IMR-90 (cell line): ENCODE measurements at regions not wholly inside any gene's neighbourhood (a gene's known extent, or its start where the extent isn't known, plus 50 kb on each side); places are given as distances from the start of the nearest gene placed in this dataset.

Source experiments
- ATAC-seq: fragments of 200-7000 bp; cut with Tn5 transposase; 2 replicates; pipeline ENCODE4 v1.9.1; 2020; ENCODE audit warnings: low read depth, mild to moderate bottlenecking, moderate library complexity
- BruUV-seq: library from RNA; stranded (reverse); fragments of 400-500 nt; replicated peaks from 2 replicates; lab custom pipeline; 2021; lab: Mats Ljungman, UMichigan
- CTCF ChIA-PET: fragments of 300-600 bp; formaldehyde crosslinking; extraction: SDS; loops from one replicate; lab custom pipeline; 2021; ENCODE audit warnings: antibody characterized with exemption; lab: Yijun Ruan, JAX
- POLR2A ChIA-PET: fragments of 300-600 bp; sonication (Branson Sonifier 250); formaldehyde crosslinking; loops from one replicate; lab custom pipeline; 2022; ENCODE audit warnings: antibody characterized with exemption; ENCODE audit not compliant: unreplicated experiment; lab: Charles Lee
- DNase-seq: peaks from one replicate; pipeline ENCODE4 v3.0.0; 2013
- H2AFZ ChIP-seq: replicated peaks from 2 replicates; pipeline ENCODE3; 2013; ENCODE audit warnings: low read length, mild to moderate bottlenecking; ENCODE audit not compliant: poor library complexity
- H2AK5ac ChIP-seq: 2 replicates; pipeline ENCODE4 v1.6.1; 2013; ENCODE audit warnings: low read depth, low read length, inconsistent platforms
- H2AK9ac ChIP-seq: replicated peaks from 2 replicates; pipeline ENCODE3; 2013; ENCODE audit warnings: mild to moderate bottlenecking, low read depth, low read length, moderate library complexity; ENCODE audit not compliant: poor library complexity
- H2BK120ac ChIP-seq: 2 replicates; pipeline ENCODE4 v1.6.1; 2013; ENCODE audit warnings: low read depth, low read length, inconsistent platforms
- H2BK15ac ChIP-seq: 3 replicates; pipeline ENCODE4 v1.6.1; 2013; ENCODE audit warnings: low read depth, low read length, inconsistent platforms
- H2BK20ac ChIP-seq: 2 replicates; pipeline ENCODE4 v1.6.1; 2013; ENCODE audit warnings: low read depth, mild to moderate bottlenecking, inconsistent platforms, low read length, moderate library complexity
- H2BK5ac ChIP-seq: 2 replicates; pipeline ENCODE4 v1.6.1; 2013; ENCODE audit warnings: mild to moderate bottlenecking, low read depth, low read length, inconsistent platforms; ENCODE audit not compliant: poor library complexity, severe bottlenecking
- H3K14ac ChIP-seq: replicated peaks from 2 replicates; pipeline ENCODE4 v1.6.1; 2013; ENCODE audit warnings: low read depth, low read length, inconsistent platforms
- H3K18ac ChIP-seq: 2 replicates; pipeline ENCODE4 v1.6.1; 2013; ENCODE audit warnings: low read depth, low read length, control low read depth
- H3K23ac ChIP-seq: 2 replicates; pipeline ENCODE4 v1.6.1; 2013; ENCODE audit warnings: low read depth, low read length, inconsistent platforms
- H3K27ac ChIP-seq: 2 replicates; pipeline ENCODE4 v1.5.1; 2013; ENCODE audit warnings: mild to moderate bottlenecking, control low read depth, low read length; ENCODE audit not compliant: insufficient read depth
- H3K27me3 ChIP-seq: 2 replicates; pipeline ENCODE4 v1.6.1; 2013; ENCODE audit warnings: low read length; ENCODE audit not compliant: control insufficient read depth, insufficient read depth
- H3K36me3 ChIP-seq: 2 replicates; pipeline ENCODE4 v1.6.1; 2013; ENCODE audit warnings: low read length, mixed read lengths; ENCODE audit not compliant: control insufficient read depth, insufficient read depth
- H3K4ac ChIP-seq: 2 replicates; pipeline ENCODE4 v1.6.1; 2013; ENCODE audit warnings: low read depth, low read length, inconsistent platforms
- H3K4me1 ChIP-seq: 2 replicates; pipeline ENCODE4 v1.6.1; 2013; ENCODE audit warnings: low read length, mixed read lengths; ENCODE audit not compliant: control insufficient read depth, insufficient read depth
- H3K4me2 ChIP-seq: 2 replicates; pipeline ENCODE4 v1.6.1; 2013; ENCODE audit warnings: low read depth, mild to moderate bottlenecking, control low read depth, low read length, moderate library complexity
- H3K4me3 ChIP-seq: 2 replicates; pipeline ENCODE4 v1.5.1; 2013; ENCODE audit warnings: low read depth, mild to moderate bottlenecking, control low read depth, low read length, moderate library complexity; ENCODE audit not compliant: insufficient read depth
- H3K56ac ChIP-seq: 2 replicates; pipeline ENCODE4 v1.6.1; 2013; ENCODE audit warnings: low read length, inconsistent platforms; ENCODE audit not compliant: insufficient read depth; ENCODE audit errors: extremely low read depth
- H3K79me1 ChIP-seq, 2 experiments: 2 replicates each; pipeline ENCODE4 v1.6.1; 2013; ENCODE audit warnings: low read length in 2 of 2, inconsistent platforms in 1 of 2, low read depth in 1 of 2
- H3K9ac ChIP-seq: 2 replicates; pipeline ENCODE4 v1.6.1; 2013; ENCODE audit warnings: low read depth, low read length, control low read depth
- H3K9me1 ChIP-seq: 2 replicates; pipeline ENCODE4 v1.6.1; 2013; ENCODE audit warnings: low read length, inconsistent platforms; ENCODE audit not compliant: insufficient read depth
- H3K9me3 ChIP-seq: 2 replicates; pipeline ENCODE4 v1.6.1; 2013; ENCODE audit warnings: low read length; ENCODE audit not compliant: control insufficient read depth, insufficient read depth
- H4K20me1 ChIP-seq: 2 replicates; pipeline ENCODE4 v1.6.1; 2013; ENCODE audit warnings: low read length, inconsistent platforms; ENCODE audit not compliant: insufficient read depth
- H4K5ac ChIP-seq: 2 replicates; pipeline ENCODE4 v1.6.1; 2013; ENCODE audit warnings: mild to moderate bottlenecking, low read depth, low read length, control low read depth
- H4K8ac ChIP-seq, 2 experiments: 2 replicates each; pipeline ENCODE4 v1.6.1; 2013; ENCODE audit warnings: low read depth in 2 of 2, low read length in 2 of 2, control low read depth in 1 of 2, inconsistent platforms in 1 of 2
- H4K91ac ChIP-seq: 2 replicates; pipeline ENCODE4 v1.6.1; 2013; ENCODE audit warnings: low read depth, low read length, inconsistent platforms; ENCODE audit not compliant: insufficient read depth
- BHLHE40 ChIP-seq: fragments of 150-350 bp; IDR thresholded peaks from 2 replicates; pipeline ENCODE4 v1.6.1; 2016; ENCODE audit warnings: mild to moderate bottlenecking, low read depth, low read length
- CEBPB ChIP-seq: IDR thresholded peaks from 2 replicates; pipeline ENCODE4 v1.6.1; 2012; ENCODE audit warnings: low read depth, low read length, improper control_type of control experiment
- CHD1 ChIP-seq: IDR thresholded peaks from 2 replicates; pipeline ENCODE4 v1.6.1; 2012; ENCODE audit warnings: low read depth, low read length, improper control_type of control experiment
- FOS ChIP-seq: fragments of 150-350 bp; IDR thresholded peaks from 2 replicates; pipeline ENCODE4 v1.6.1; 2016; ENCODE audit warnings: low read depth, low read length
- MAFK ChIP-seq: IDR thresholded peaks from 2 replicates; pipeline ENCODE4 v1.6.1; 2012; ENCODE audit warnings: low read depth, low read length, improper control_type of control experiment
- MAZ ChIP-seq: IDR thresholded peaks from 2 replicates; pipeline ENCODE4 v1.6.1; 2012; ENCODE audit warnings: low read depth, mild to moderate bottlenecking, low read length, improper control_type of control experiment, moderate library complexity, borderline replicate concordance
- MXI1 ChIP-seq: IDR thresholded peaks from 2 replicates; pipeline ENCODE4 v1.6.1; 2012; ENCODE audit warnings: low read depth, mild to moderate bottlenecking, low read length, moderate library complexity, borderline replicate concordance
- NFE2L2 ChIP-seq: fragments of 150-350 bp; IDR thresholded peaks from 2 replicates; pipeline ENCODE4 v1.6.1; 2016; ENCODE audit warnings: low read depth, mild to moderate bottlenecking, low read length
- POLR2A ChIP-seq: IDR thresholded peaks from 2 replicates; pipeline ENCODE4 v1.6.1; 2012; ENCODE audit warnings: mild to moderate bottlenecking, low read depth, low read length
- RFX5 ChIP-seq: IDR thresholded peaks from 2 replicates; pipeline ENCODE4 v1.8.0; 2012; ENCODE audit warnings: low read depth, mild to moderate bottlenecking, low read length, moderate library complexity
- SMC3 ChIP-seq: fragments of 150-350 bp; IDR thresholded peaks from 2 replicates; pipeline ENCODE4 v1.6.1; 2016; ENCODE audit warnings: low read depth, mild to moderate bottlenecking, antibody characterized with exemption, low read length, moderate library complexity
- WGBS, 2 experiments: methylation state at CpG; one replicate each; pipeline versions ENCODE4 v1.1.5 to v1.1.7; 2013; ENCODE audit warnings: missing lambda C conversion rate in 2 of 2; ENCODE audit not compliant: insufficient read length in 1 of 2; ENCODE audit errors: extremely low coverage in 2 of 2; 5-methylcytosine and 5-hydroxymethylcytosine counted together
- dilution Hi-C: fragments of 300-500 bp; cut with HindIII; formaldehyde crosslinking; loops from one replicate; pipeline ENCODE4 v1.14.3; 2018; ENCODE audit warnings: low sequenced_read_pairs; ENCODE audit not compliant: unreplicated experiment
- in situ Hi-C: fragments of 300-500 bp; cut with MboI; formaldehyde crosslinking; loops from 3 replicates; pipeline ENCODE4 v1.14.3; 2019; ENCODE audit warnings: low sequenced_read_pairs, inconsistent platforms, mixed read lengths
- intact Hi-C: fragments of 100-400 bp; cut with micrococcal nuclease; formaldehyde crosslinking; loops from 2 replicates; pipeline ENCODE4 v1.10.0; 2022

GRCh38 chr5:135154961-135155360 lies 120.9 kb upstream of the PITX1 start:
- Histone ChIP-seq H3K9me3 (peaks cover 15% of the 10 kb centered on the region), H3K4me3 (no peak overlapping the region), H2BK5ac (no peak overlapping the region), H3K79me1 (no peaks in the 10 kb centered on the region), H2AK9ac (no peak overlapping the region), H3K9me1 (no peaks in the 10 kb centered on the region), H3K14ac (no peak overlapping the region), H3K4me1 (peaks cover 6% of the 10 kb centered on the region; the same call in 1 of the 2 replicates), H2BK20ac (no peak overlapping the region), H4K20me1 (no peaks in the 10 kb centered on the region), H3K23ac (no peak overlapping the region), H3K9ac (no peak overlapping the region), H3K18ac (no peak overlapping the region), H3K4me2 (no peak overlapping the region), H3K36me3 (no peaks in the 10 kb centered on the region), H3K56ac (no peak overlapping the region), H3K27me3 (no peaks in the 10 kb centered on the region), H4K91ac (no peak overlapping the region), H2BK120ac (no peak overlapping the region), H3K27ac (no peak overlapping the region), H4K8ac (no peak overlapping the region), H3K4ac (no peak overlapping the region), H4K5ac (no peak overlapping the region), H2BK15ac (no peak overlapping the region), H2AK5ac (no peak overlapping the region), H2AFZ (no peak overlapping the region)
- ChIA-PET CTCF (no interaction called here), POLR2A (interaction anchor here (0.6 kb wide), 1 partner anchor 15 kb away, joined by 4 read pairs; no protein-coding TSS in a partner anchor)
- TF ChIP-seq CEBPB (no peak), BHLHE40 (no peak), SMC3 (no peak), NFE2L2 (no peak), RFX5 (no peak), FOS (no peak), MXI1 (no peak), MAZ (no peak), POLR2A (no peak), MAFK (no peak), CHD1 (no peak)
- intact Hi-C loops (no loop called here), in situ Hi-C loops (no loop called here), dilution Hi-C loops (no loop called here)
- WGBS, 2 experiments: 74% methylated on average over 6 of the region's 7 CpGs; no CpG with 5 or more reads in 1 of the 2 experiments
- BruUV-seq: no TSS peak
- no peak for ATAC-seq
- no peak for DNase-seq
